MCF 10A (cell line): ENCODE measurements at regions not wholly inside any gene's neighbourhood (a gene's known extent, or its start where the extent isn't known, plus 50 kb on each side); places are given as distances from the start of the nearest gene placed in this dataset.

Source experiments
- BruUV-seq: library from RNA; stranded (reverse); fragments of 400-500 nt; replicated peaks from 2 replicates; lab custom pipeline; 2021; lab: Mats Ljungman, UMichigan
- CTCF ChIA-PET: fragments of 300-600 bp; sonication (Branson Sonifier 250); formaldehyde crosslinking; extraction: SDS; loops from one replicate; lab custom pipeline; 2021; ENCODE audit warnings: antibody characterized with exemption, inconsistent platforms; lab: Yijun Ruan, JAX
- POLR2A ChIA-PET: fragments of 300-600, 350-650 bp; sonication (Branson Sonifier 250); formaldehyde crosslinking; extraction: SDS; loops from one replicate; lab custom pipeline; 2020; ENCODE audit warnings: antibody characterized with exemption, inconsistent platforms; lab: Yijun Ruan, JAX
- DNase-seq: peaks from one replicate; pipeline ENCODE4 v3.0.0-alpha.2; 2018; ENCODE audit not compliant: unreplicated experiment
- H3K27ac Mint-ChIP-seq: one replicate; pipeline ENCODE4 v1.8.0; 2022; ENCODE audit warnings: mild to moderate bottlenecking, low read depth, mixed read lengths; ENCODE audit not compliant: unreplicated experiment
- H3K27me3 Mint-ChIP-seq: one replicate; pipeline ENCODE4 v1.8.0; 2022; ENCODE audit warnings: mixed read lengths; ENCODE audit not compliant: insufficient read depth, unreplicated experiment
- H3K36me3 Mint-ChIP-seq: one replicate; pipeline ENCODE4 v1.8.0; 2022; ENCODE audit warnings: mild to moderate bottlenecking, moderate library complexity, mixed read lengths; ENCODE audit not compliant: insufficient read depth, unreplicated experiment
- H3K4me1 Mint-ChIP-seq: one replicate; pipeline ENCODE4 v1.8.0; 2022; ENCODE audit warnings: mixed read lengths; ENCODE audit not compliant: insufficient read depth, unreplicated experiment
- H3K4me3 Mint-ChIP-seq: one replicate; pipeline ENCODE4 v1.8.0; 2022; ENCODE audit warnings: mild to moderate bottlenecking, moderate library complexity, mixed read lengths; ENCODE audit not compliant: unreplicated experiment
- H3K9me3 Mint-ChIP-seq: one replicate; pipeline ENCODE4 v1.8.0; 2022; ENCODE audit warnings: mixed read lengths; ENCODE audit not compliant: unreplicated experiment
- CTCF ChIP-seq: fragments of 200-600 bp; IDR thresholded peaks from one replicate; pipeline ENCODE4 v1.8.0; 2022; ENCODE audit warnings: antibody characterized with exemption, mild to moderate bottlenecking; ENCODE audit not compliant: unreplicated experiment
- intact Hi-C: fragments of 100-400 bp; cut with micrococcal nuclease; formaldehyde crosslinking; loops from 2 replicates; pipeline ENCODE4 v1.14.1; 2022

GRCh38 chr4:1495416-1496115, 89.3 kb upstream of the NKX1-1 start:
- Mint-ChIP-seq H3K27me3 (peaks cover 11% of the 10 kb centered on the region), H3K36me3 (no peaks in the 10 kb centered on the region), H3K9me3 (no peaks in the 10 kb centered on the region), H3K4me3 (no peak overlapping the region), H3K27ac (no peak overlapping the region), H3K4me1 (no peaks in the 10 kb centered on the region)
- no peak for DNase-seq
- intact Hi-C loops = no loop called here
- BruUV-seq = no TSS peak
- POLR2A ChIA-PET = no interaction called here
- CTCF ChIA-PET = interaction anchor here (1.0 kb wide), 1 partner anchor 53 kb away, joined by 4 read pairs; no protein-coding TSS in a partner anchor
- no peak for TF ChIP-seq CTCF

- CTCF ChIA-PET = no interaction called here
Measured at GRCh38 chr4:1494416-1495315, 88.4 kb upstream of the NKX1-1 start.

GRCh38 chr4:1493540-1494287, 87.5 kb upstream of the NKX1-1 start:
- POLR2A ChIA-PET = no interaction called here
- intact Hi-C loops = no loop called here
- BruUV-seq = no TSS peak
- no peak for DNase-seq
- Mint-ChIP-seq H3K9me3 (no peaks in the 10 kb centered on the region), H3K36me3 (no peaks in the 10 kb centered on the region), H3K27me3 (peaks cover 11% of the 10 kb centered on the region), H3K27ac (no peak overlapping the region), H3K4me1 (no peaks in the 10 kb centered on the region), H3K4me3 (no peak overlapping the region)
- CTCF ChIA-PET = interaction anchor here (0.6 kb wide), 1 partner anchor 56 kb away, joined by 4 read pairs; no protein-coding TSS in a partner anchor
- no peak for TF ChIP-seq CTCF

More at GRCh38 chr4:1494416-1495315, 88.4 kb upstream of the NKX1-1 start:
- no peaks in the 10 kb centered on the region for H3K36me3 Mint-ChIP-seq
- POLR2A ChIA-PET = no interaction called here
- no peak for DNase-seq
- intact Hi-C loops = no loop called here
- no peak overlapping the region for H3K27ac Mint-ChIP-seq
- BruUV-seq = no TSS peak
- peaks cover 11% of the 10 kb centered on the region for H3K27me3 Mint-ChIP-seq
- no peak for TF ChIP-seq CTCF
- H3K4me3 Mint-ChIP-seq = no peak overlapping the region
- no peaks in the 10 kb centered on the region for H3K4me1 Mint-ChIP-seq
- no peaks in the 10 kb centered on the region for H3K9me3 Mint-ChIP-seq
